Esophagus (tissue), 2 donors: ENCODE measurements at regions not wholly inside any gene's neighbourhood (a gene's known extent, or its start where the extent isn't known, plus 50 kb on each side); places are given as distances from the start of the nearest gene placed in this dataset.

Source experiments
- H3K27ac ChIP-seq, 2 donors: one replicate each; pipeline ENCODE4 v1.5.1; 2013; ENCODE audit warnings: low read depth in 2 of 2, mild to moderate bottlenecking in 2 of 2, inconsistent platforms in 1 of 2, low read length in 1 of 2, moderate library complexity in 1 of 2
- H3K27me3 ChIP-seq, 2 donors: one replicate each; pipeline ENCODE4 v1.6.1; 2013; ENCODE audit warnings: low read length in 2 of 2, control low read depth in 1 of 2, mild to moderate bottlenecking in 1 of 2; ENCODE audit not compliant: insufficient read depth in 2 of 2, control insufficient read depth in 1 of 2
- H3K36me3 ChIP-seq, 2 donors: one replicate each; pipeline ENCODE4 v1.6.1; 2013; ENCODE audit warnings: low read length in 1 of 2; ENCODE audit not compliant: control insufficient read depth in 2 of 2, insufficient read depth in 2 of 2
- H3K4me1 ChIP-seq, 2 donors: one replicate each; pipeline ENCODE4 v1.6.1; 2013; ENCODE audit warnings: low read length in 1 of 2; ENCODE audit not compliant: control insufficient read depth in 2 of 2, insufficient read depth in 2 of 2
- H3K4me3 ChIP-seq, 2 donors: one replicate each; pipeline ENCODE4 v1.5.1; 2013; ENCODE audit warnings: low read length in 2 of 2, mild to moderate bottlenecking in 2 of 2, low read depth in 1 of 2, moderate library complexity in 1 of 2
- H3K9me3 ChIP-seq, 2 donors: one replicate each; pipeline ENCODE4 v1.6.1; 2013; ENCODE audit warnings: mild to moderate bottlenecking in 2 of 2, low read depth in 1 of 2, low read length in 1 of 2, moderate library complexity in 1 of 2; ENCODE audit not compliant: control insufficient read depth in 2 of 2, insufficient read depth in 1 of 2
- WGBS, 2 donors: extraction: QIAGEN DNeasy Blood & Tissue Kit; methylation state at CpG; one replicate each; pipeline ENCODE4 v1.1.7; 2013; 5-methylcytosine and 5-hydroxymethylcytosine counted together
- donor health status: healthy with polysubstance abuse.
- donor health status: Bipolar disorder and iron deficiency.

GRCh38 chr19:28218728-28219127, 994.2 kb downstream of the UQCRFS1 start:
- Histone ChIP-seq H3K27ac (no peak overlapping the region), H3K27me3 (no peaks in the 10 kb centered on the region), H3K4me1 (no peaks in the 10 kb centered on the region), H3K9me3 (peaks cover 2 to 4% of the 10 kb centered on the region in 2 donors), H3K36me3 (no peaks in the 10 kb centered on the region), H3K4me3 (no peak overlapping the region)
- WGBS, 2 donors, result 38 to 50% methylated on average over 5 of the region's 5 CpGs

GRCh38 chr19:28217022-28217421, 995.9 kb downstream of the UQCRFS1 start:
- Histone ChIP-seq H3K4me3 (no peak overlapping the region), H3K4me1 (no peaks in the 10 kb centered on the region), H3K27me3 (no peaks in the 10 kb centered on the region), H3K27ac (no peak overlapping the region), H3K36me3 (no peaks in the 10 kb centered on the region), H3K9me3 (peaks cover 0 to 2% of the 10 kb centered on the region in 2 donors)
- WGBS, 2 donors, result 21 to 28% methylated on average over 1 of the region's 1 CpG

DNA sequence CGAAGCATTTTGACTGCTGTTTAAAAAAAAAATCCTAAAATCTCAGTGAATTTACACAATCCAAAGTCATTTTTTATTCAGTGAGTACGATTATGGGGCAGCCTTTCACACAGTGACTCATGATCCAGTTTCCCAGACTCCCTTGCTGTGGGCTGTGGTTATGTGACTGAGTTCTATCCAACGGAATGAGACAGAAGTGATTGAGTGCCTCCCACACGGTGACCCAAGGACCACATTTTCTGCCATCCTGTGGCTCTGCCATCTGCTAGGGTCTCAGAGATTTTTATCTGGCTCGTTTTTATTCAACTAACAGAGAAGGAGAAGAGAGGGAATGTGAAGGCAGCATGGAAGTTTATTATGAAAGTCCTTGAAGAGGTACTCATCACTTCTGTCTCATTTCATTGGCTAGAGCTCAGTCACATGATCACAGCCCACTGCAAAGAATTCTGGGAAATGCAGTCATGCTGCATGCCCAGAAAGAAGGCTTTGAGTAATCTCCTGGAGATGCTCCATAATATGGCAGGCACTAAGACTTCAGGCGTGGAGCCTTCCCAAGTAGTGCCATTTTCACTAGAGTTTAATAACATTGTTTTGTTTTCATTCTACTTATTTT, 999.4 kb downstream of the UQCRFS1 start:
- no peaks in the 10 kb centered on the region for H3K4me1 ChIP-seq
- no peak overlapping the region for H3K4me3 ChIP-seq
- WGBS, 2 donors, result 58 to 63% methylated on average over 6 of the region's 6 CpGs
- no peak overlapping the region for H3K27ac ChIP-seq
- H3K9me3 ChIP-seq, result peaks cover 0 to 4% of the 10 kb centered on the region in 2 donors
- H3K27me3 ChIP-seq, result no peaks in the 10 kb centered on the region
- no peaks in the 10 kb centered on the region for H3K36me3 ChIP-seq

DNA sequence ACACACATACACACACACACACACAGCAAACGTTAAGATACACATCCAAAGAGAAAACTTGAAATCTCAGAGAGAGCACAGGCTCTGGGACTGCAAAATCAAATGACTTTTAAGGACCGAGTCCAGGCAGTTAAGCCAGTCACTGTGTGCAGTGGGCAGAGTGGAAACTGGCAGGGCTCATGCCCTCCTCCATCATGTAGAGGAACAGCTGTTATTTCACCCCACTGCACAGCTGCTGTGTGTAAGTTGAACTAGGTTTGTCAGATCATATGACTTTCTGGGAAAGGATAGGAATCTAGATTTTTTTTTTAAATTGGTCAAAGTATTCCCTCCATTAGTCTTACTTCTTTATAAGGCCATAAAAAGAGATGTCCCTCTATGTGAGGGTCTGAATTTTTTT, 1002.1 kb downstream of the UQCRFS1 start:
- WGBS, 2 donors, result 65% methylated on average over 2 of the region's 2 CpGs
- Histone ChIP-seq H3K9me3 (peaks cover 2 to 11% of the 10 kb centered on the region in 2 donors), H3K4me1 (no peaks in the 10 kb centered on the region), H3K36me3 (no peaks in the 10 kb centered on the region), H3K27ac (no peak overlapping the region), H3K4me3 (no peak overlapping the region), H3K27me3 (no peaks in the 10 kb centered on the region)

DNA sequence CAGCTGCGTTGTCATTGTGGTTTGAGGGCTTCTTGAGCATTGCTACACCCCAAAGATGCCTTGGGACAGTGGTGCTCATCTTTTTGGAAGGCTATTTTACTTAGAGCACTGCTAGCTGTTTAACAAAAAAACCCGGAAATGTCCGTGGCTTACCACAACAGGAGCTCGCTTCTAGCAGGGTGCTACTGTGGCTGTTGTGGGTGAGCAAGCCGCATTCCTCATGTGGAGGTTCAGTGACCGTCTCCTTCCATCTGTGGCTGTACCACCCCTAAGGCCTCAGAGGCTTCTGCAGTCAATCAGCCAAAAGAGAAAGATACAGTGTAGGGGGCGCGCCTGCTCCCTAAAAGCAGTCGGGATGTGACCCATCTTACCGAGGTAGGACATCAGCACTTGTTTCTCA, 1004.2 kb downstream of the UQCRFS1 start:
- Histone ChIP-seq H3K4me1 (no peaks in the 10 kb centered on the region), H3K4me3 (no peak overlapping the region), H3K9me3 (peaks cover 2 to 11% of the 10 kb centered on the region in 2 donors), H3K27ac (no peak overlapping the region), H3K27me3 (no peaks in the 10 kb centered on the region), H3K36me3 (no peaks in the 10 kb centered on the region)
- WGBS, 2 donors, result 82 to 84% methylated on average over 10 of the region's 10 CpGs

GRCh38 chr19:28207244-28207643, 1005.7 kb downstream of the UQCRFS1 start:
- no peaks in the 10 kb centered on the region for H3K36me3 ChIP-seq
- no peaks in the 10 kb centered on the region for H3K4me1 ChIP-seq
- no peak overlapping the region for H3K4me3 ChIP-seq
- 82 to 83% methylated on average over 7 of the region's 7 CpGs for WGBS, 2 donors
- no peak overlapping the region for H3K27ac ChIP-seq
- H3K27me3 ChIP-seq, result no peaks in the 10 kb centered on the region
- H3K9me3 ChIP-seq, result peaks cover 2 to 11% of the 10 kb centered on the region in 2 donors

DNA sequence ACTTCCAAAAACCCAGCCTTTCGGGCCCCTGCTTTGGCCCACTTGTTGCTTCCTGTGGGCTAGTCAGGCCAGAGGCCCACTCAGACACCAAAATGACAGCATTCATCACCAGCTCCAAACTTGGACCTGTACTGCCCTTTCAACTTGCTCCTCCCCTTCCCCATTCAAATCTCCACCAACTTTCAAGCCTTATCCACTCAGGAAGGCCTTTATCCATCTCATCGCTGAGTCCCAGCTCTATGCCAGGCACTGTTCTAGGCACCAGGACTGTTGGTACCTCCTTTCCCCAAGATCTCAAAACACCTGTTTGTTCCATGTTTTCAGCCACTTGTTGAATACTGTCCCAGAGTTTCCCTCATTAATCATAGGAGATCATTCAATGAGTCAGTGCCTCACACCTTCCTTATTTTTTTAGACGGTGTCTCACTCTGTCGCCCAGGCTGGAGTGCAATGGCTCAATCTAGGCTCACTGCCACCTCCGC, 1011.4 kb downstream of the UQCRFS1 start:
- Histone ChIP-seq H3K4me3 (no peak overlapping the region), H3K27ac (no peak overlapping the region), H3K27me3 (no peaks in the 10 kb centered on the region), H3K4me1 (no peaks in the 10 kb centered on the region), H3K9me3 (peaks cover 3 to 13% of the 10 kb centered on the region in 2 donors), H3K36me3 (no peaks in the 10 kb centered on the region)
- 95% methylated on average over 5 of the region's 5 CpGs for WGBS, 2 donors

DNA sequence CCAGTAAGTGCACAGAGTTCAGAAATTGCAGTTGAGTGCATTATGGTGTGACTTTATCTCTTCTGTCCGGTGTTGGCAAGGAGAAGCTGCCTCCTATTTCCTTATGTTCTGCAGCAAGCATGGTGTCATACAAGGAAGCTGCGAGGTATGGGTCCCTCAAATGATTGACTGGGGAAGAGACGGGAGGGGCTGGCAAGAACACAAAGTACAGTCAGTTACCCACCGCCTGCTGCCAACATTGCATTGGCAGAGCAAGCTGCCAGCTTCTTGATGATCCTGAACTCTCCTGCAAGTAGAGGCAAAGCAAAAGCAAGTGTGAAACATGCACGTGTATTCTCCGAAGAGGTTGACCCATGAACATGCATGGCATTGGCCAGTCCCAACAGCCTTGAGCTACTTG, 1013.6 kb downstream of the UQCRFS1 start:
- 90 to 93% methylated on average over 6 of the region's 6 CpGs for WGBS, 2 donors
- Histone ChIP-seq H3K9me3 (peaks cover 3 to 13% of the 10 kb centered on the region in 2 donors), H3K27ac (no peak overlapping the region), H3K4me3 (no peak overlapping the region), H3K36me3 (no peaks in the 10 kb centered on the region), H3K4me1 (no peaks in the 10 kb centered on the region), H3K27me3 (no peaks in the 10 kb centered on the region)

DNA sequence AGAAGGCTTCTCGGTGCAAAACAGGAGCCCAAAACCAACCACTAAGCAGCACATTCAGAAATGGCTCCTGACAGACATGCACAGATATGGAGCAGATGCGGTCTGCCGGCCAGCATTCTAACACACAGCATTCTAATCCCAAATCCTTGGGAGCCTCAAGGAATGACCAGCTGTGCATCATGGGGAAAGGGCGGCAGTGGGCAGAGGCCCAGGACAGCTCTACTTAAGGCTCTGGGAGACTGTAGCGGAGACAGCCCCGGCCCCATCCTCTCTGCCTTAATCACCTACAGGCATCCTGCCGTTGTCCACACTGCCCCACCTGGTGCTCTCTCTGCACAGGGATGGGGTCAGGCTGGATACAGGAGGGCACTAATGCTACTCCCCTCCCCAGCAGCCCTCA, 1016.0 kb downstream of the UQCRFS1 start:
- no peak overlapping the region for H3K27ac ChIP-seq
- H3K4me1 ChIP-seq, result no peaks in the 10 kb centered on the region
- no peaks in the 10 kb centered on the region for H3K27me3 ChIP-seq
- no peak overlapping the region for H3K4me3 ChIP-seq
- H3K36me3 ChIP-seq, result no peaks in the 10 kb centered on the region
- H3K9me3 ChIP-seq, result peaks cover 3 to 13% of the 10 kb centered on the region in 2 donors
- WGBS, 2 donors, result 71 to 78% methylated on average over 7 of the region's 7 CpGs

DNA sequence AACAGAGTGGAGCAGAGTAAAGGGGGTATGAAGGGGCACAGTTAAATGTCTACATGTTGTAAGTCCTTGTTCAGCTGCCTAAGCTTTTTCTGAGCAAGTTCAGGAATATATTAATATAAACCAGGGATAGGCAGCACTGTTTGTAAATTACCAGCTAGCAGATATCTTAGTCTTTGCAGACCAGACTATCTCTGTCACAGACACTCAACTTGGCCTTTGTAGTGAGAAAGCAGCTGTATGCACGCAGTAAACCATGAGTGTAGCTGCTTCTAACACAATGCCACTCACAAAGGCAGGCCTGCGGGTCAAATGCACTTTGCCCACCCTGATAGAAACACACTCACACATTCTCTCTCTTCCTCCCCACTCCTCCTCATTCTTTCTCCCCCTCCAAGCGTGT, 1016.9 kb downstream of the UQCRFS1 start:
- no peak overlapping the region for H3K4me3 ChIP-seq
- 32 to 38% methylated on average over 3 of the region's 3 CpGs for WGBS, 2 donors

More for the DNA sequence above, 1016.9 kb downstream of the UQCRFS1 start:
- Histone ChIP-seq H3K36me3 (no peaks in the 10 kb centered on the region), H3K4me1 (no peaks in the 10 kb centered on the region), H3K27ac (no peak overlapping the region), H3K9me3 (peaks cover 2 to 7% of the 10 kb centered on the region in 2 donors), H3K27me3 (no peaks in the 10 kb centered on the region)
